A549 (cell line): ENCODE measurements at regions not wholly inside any gene's neighbourhood (a gene's known extent, or its start where the extent isn't known, plus 50 kb on each side); places are given as distances from the start of the nearest gene placed in this dataset.

ENCODE experiments used
- BHLHE40 ChIP-seq: IDR thresholded peaks from 2 replicates; pipeline ENCODE4 v1.6.1; 2012; ENCODE audit warnings: low read depth, low read length, inconsistent platforms
- CBX8 ChIP-seq: fragments of 200-600 bp; sonication (generic); IDR thresholded peaks from 2 replicates; pipeline ENCODE4 v1.6.1; 2016
- CEBPB ChIP-seq, 2 experiments: fragments of >200 bp in 1 of 2; sonication (Bioruptor Twin) in 1 of 2; formaldehyde crosslinking in 1 of 2; IDR thresholded peaks; 2 replicates each; pipeline ENCODE4 v1.6.1; 2012 to 2016
- CTCF ChIP-seq: fragments of >200 bp; sonication (Bioruptor Twin); formaldehyde crosslinking; IDR thresholded peaks from 3 replicates; pipeline ENCODE4 v1.5.1; 2016
- EHMT2 ChIP-seq: fragments of 200-600 bp; sonication (generic); IDR thresholded peaks from 2 replicates; pipeline ENCODE4 v1.6.1; 2016; ENCODE audit warnings: antibody characterized with exemption, low read depth, mild to moderate bottlenecking, moderate library complexity
- ELK1 ChIP-seq: fragments of 150-350 bp; IDR thresholded peaks from 2 replicates; pipeline ENCODE4 v1.6.1; 2014; ENCODE audit warnings: low read depth, mild to moderate bottlenecking, low read length
- JUN ChIP-seq, 2 experiments: fragments of >200 bp; sonication (Bioruptor Twin); formaldehyde crosslinking; IDR thresholded peaks; 2 replicates in 1 of 2; 3 replicates in 1 of 2; pipeline ENCODE4 v1.6.1; 2016 to 2017
- KDM1A ChIP-seq: fragments of 200-600 bp; sonication (generic); IDR thresholded peaks from 2 replicates; pipeline ENCODE4 v1.6.1; 2016; ENCODE audit warnings: low read depth, mild to moderate bottlenecking
- MYC ChIP-seq: IDR thresholded peaks from 2 replicates; pipeline ENCODE4 v1.6.1; 2012; ENCODE audit warnings: mild to moderate bottlenecking, inconsistent platforms, low read length, improper control_type of control experiment, borderline replicate concordance
- POLR2A ChIP-seq: IDR thresholded peaks from 2 replicates; pipeline ENCODE4 v1.6.1; 2012; ENCODE audit warnings: mild to moderate bottlenecking, low read length
- REST ChIP-seq: fragments of 200-600 bp; sonication (generic); IDR thresholded peaks from 2 replicates; pipeline ENCODE4 v1.6.1; 2016; ENCODE audit warnings: antibody characterized with exemption, mild to moderate bottlenecking, moderate library complexity
- SMC3 ChIP-seq: fragments of >200 bp; sonication (Bioruptor Twin); formaldehyde crosslinking; IDR thresholded peaks from 3 replicates; pipeline ENCODE4 v1.6.1; 2018; ENCODE audit warnings: inconsistent platforms
- ZSCAN20 ChIP-seq: fragments of 250-450 bp; sonication (Bioruptor Pico); IDR thresholded peaks from 2 replicates; pipeline ENCODE4 v1.8.0; 2022; ENCODE audit warnings: mild to moderate bottlenecking, moderate library complexity
- TF ChIP-seq, protein P1 (sequence below): IDR thresholded peaks from 2 replicates; pipeline ENCODE4 v1.6.1; 2012

GRCh38 chr2:100743741-100744140 is 76.2 kb upstream of the NPAS2 start:
- TF ChIP-seq KDM1A (no peak), MYC (no peak), POLR2A (no peak), CTCF (no peak), EHMT2 (no peak), REST (no peak), CBX8 (no peak), ELK1 (no peak), CEBPB (IDR thresholded peaks at IDR 0.05) (no peak), JUN (IDR thresholded peaks at IDR 0.05) (no peak), SMC3 (no peak), BHLHE40 (no peak), ZSCAN20 (CRISPR knock-in tag) (no peak)
- TF ChIP-seq, protein P1, sequence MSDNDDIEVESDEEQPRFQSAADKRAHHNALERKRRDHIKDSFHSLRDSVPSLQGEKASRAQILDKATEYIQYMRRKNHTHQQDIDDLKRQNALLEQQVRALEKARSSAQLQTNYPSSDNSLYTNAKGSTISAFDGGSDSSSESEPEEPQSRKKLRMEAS: no peak
